ENCODE measurements at regions not wholly inside any gene's neighbourhood (a gene's known extent, or its start where the extent isn't known, plus 50 kb on each side); places are given as distances from the start of the nearest gene placed in this dataset.

- Mint-ChIP-seq H3K4me3 (ENCODE audit: low read depth) (no peak overlapping the region), H3K27me3 (no peaks in the 10 kb centered on the region), H3K9me3 (ENCODE audit: low read depth) (peaks cover 7% of the 10 kb centered on the region), H3K4me1 (ENCODE audit: low read depth) (peaks cover 4% of the 10 kb centered on the region), H3K36me3 (ENCODE audit: insufficient read depth) (peaks cover 2% of the 10 kb centered on the region), H3K27ac (no peak overlapping the region)
- TF ChIP-seq CTCF (IDR thresholded peaks at IDR 0.05; ENCODE audit: unreplicated experiment): no peak
- DNase-seq (ENCODE audit: low spot score, unreplicated experiment): no peak
These were observed 917.9 kb downstream of the RAPGEF2 start for GRCh38 chr4:160020804-160021203.

- H3K36me3 Mint-ChIP-seq (ENCODE audit: insufficient read depth): peaks cover 2% of the 10 kb centered on the region
- H3K27ac Mint-ChIP-seq: no peak overlapping the region
- no peaks in the 10 kb centered on the region for H3K27me3 Mint-ChIP-seq
- H3K4me3 Mint-ChIP-seq (ENCODE audit: low read depth): no peak overlapping the region
- H3K4me1 Mint-ChIP-seq (ENCODE audit: low read depth): peaks cover 4% of the 10 kb centered on the region
- DNase-seq (ENCODE audit: low spot score, unreplicated experiment): no peak
- peaks cover 7% of the 10 kb centered on the region for H3K9me3 Mint-ChIP-seq (ENCODE audit: low read depth)
- no peak for TF ChIP-seq CTCF (IDR thresholded peaks at IDR 0.05; ENCODE audit: unreplicated experiment)
These were observed 919.0 kb downstream of the RAPGEF2 start for GRCh38 chr4:160021870-160022269.

- Mint-ChIP-seq H3K4me3 (ENCODE audit: low read depth) (no peak overlapping the region), H3K27ac (no peak overlapping the region), H3K27me3 (no peaks in the 10 kb centered on the region), H3K9me3 (ENCODE audit: low read depth) (no peaks in the 10 kb centered on the region), H3K36me3 (ENCODE audit: insufficient read depth) (no peaks in the 10 kb centered on the region), H3K4me1 (ENCODE audit: low read depth) (no peaks in the 10 kb centered on the region)
- TF ChIP-seq CTCF (IDR thresholded peaks at IDR 0.05; ENCODE audit: unreplicated experiment): no peak
- DNase-seq (ENCODE audit: low spot score, unreplicated experiment): no peak
These were observed 923.8 kb downstream of the RAPGEF2 start for GRCh38 chr4:160026721-160027120.

GRCh38 chr4:160034501-160034900 is 931.6 kb downstream of the RAPGEF2 start:
- Mint-ChIP-seq H3K36me3 (ENCODE audit: insufficient read depth) (no peaks in the 10 kb centered on the region), H3K27me3 (no peaks in the 10 kb centered on the region), H3K4me3 (ENCODE audit: low read depth) (no peak overlapping the region), H3K4me1 (ENCODE audit: low read depth) (no peaks in the 10 kb centered on the region), H3K9me3 (ENCODE audit: low read depth) (peaks cover 11% of the 10 kb centered on the region), H3K27ac (no peak overlapping the region)
- no peak for DNase-seq (ENCODE audit: low spot score, unreplicated experiment)
- no peak for TF ChIP-seq CTCF (IDR thresholded peaks at IDR 0.05; ENCODE audit: unreplicated experiment)

- Mint-ChIP-seq H3K27me3 (no peaks in the 10 kb centered on the region), H3K27ac (no peak overlapping the region), H3K4me3 (ENCODE audit: low read depth) (no peak overlapping the region), H3K36me3 (ENCODE audit: insufficient read depth) (no peaks in the 10 kb centered on the region), H3K4me1 (ENCODE audit: low read depth) (no peaks in the 10 kb centered on the region), H3K9me3 (ENCODE audit: low read depth) (peaks cover 12% of the 10 kb centered on the region)
- TF ChIP-seq CTCF (IDR thresholded peaks at IDR 0.05; ENCODE audit: unreplicated experiment): no peak
- DNase-seq (ENCODE audit: low spot score, unreplicated experiment): no peak
These were observed 935.7 kb downstream of the RAPGEF2 start for GRCh38 chr4:160038615-160039014.

All from progenitor cell of endocrine pancreas (in vitro differentiated cells).